ENCODE measurements at regions not wholly inside any gene's neighbourhood (a gene's known extent, or its start where the extent isn't known, plus 50 kb on each side); places are given as distances from the start of the nearest gene placed in this dataset.
"Not testable (repeated sequence)": the region's sequence is repeated elsewhere in the genome, so short reads cannot be mapped to it uniquely, and the experiment has no call there.

DNA sequence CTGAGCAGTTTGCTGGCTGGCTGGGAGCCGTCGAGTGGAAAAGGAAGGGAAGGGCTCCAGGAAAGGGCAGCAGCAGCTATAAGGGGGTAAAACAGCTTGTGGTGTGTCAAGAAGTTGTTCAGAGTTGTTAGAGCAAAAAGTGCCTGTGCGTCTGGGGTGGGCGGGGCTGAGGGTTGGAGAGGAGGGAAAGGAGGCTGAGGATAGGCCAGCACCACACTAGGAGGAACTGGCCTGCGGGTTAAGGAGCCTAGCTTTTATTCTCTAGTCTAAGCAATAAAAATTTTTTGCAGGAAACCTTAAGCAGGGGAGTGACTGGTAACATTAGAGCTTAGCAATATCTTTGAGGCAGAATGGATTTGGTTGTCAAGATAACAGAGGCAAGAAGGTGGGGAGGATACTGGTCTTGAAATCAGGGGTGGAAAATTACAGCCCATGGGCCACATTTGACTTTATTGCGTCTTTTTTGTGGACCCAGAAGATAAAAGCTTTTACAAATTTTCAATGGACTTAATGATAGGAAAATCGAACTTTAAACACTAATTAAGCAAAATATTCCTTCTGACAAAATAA is 134.5 kb upstream of the AADACL2 start:
- DNase-seq = peak; percentile 36
- H3K36me3 ChIP-seq (ENCODE audit: control insufficient read depth, insufficient read depth, low read length) = no peaks in the 10 kb centered on the region
- WGBS (ENCODE audit: insufficient coverage) = 70% methylated on average over 4 of the region's 7 CpGs
- H3K27ac ChIP-seq (ENCODE audit: low read length) = peak overlapping the region; percentile 35
- H3K9me3 ChIP-seq (replicated peaks; ENCODE audit: control insufficient read depth, low read depth, low read length) = no peaks in the 10 kb centered on the region
- H3K4me1 ChIP-seq (ENCODE audit: control insufficient read depth, insufficient read depth, low read length) = no peaks in the 10 kb centered on the region
- no peak overlapping the region for H3K4me3 ChIP-seq (ENCODE audit: low read length)
- no peaks in the 10 kb centered on the region for H3K27me3 ChIP-seq (ENCODE audit: control insufficient read depth, insufficient read depth, low read length)

DNA sequence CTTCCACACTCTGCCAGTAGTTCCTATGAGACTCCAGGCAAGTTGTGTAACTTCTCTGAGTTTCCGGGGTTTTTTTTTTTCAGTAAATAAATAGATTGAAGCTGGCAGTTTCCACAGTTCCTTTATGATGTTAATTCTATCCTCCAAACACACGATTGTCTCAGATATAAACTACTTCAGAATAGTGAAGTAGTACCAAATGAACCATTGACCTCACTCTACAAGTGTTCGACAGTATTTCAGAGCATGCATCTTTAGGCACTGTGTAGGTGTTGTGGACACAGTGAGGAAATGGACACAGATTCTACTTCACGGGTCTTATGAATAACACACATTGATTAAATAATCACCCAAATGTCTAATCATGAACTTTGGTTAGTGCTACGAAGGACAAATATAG is 136.1 kb upstream of the IGSF10 start:
- no CpG with 5 or more reads among the region's 5 CpGs for WGBS (ENCODE audit: insufficient coverage)
- H3K36me3 ChIP-seq (ENCODE audit: control insufficient read depth, insufficient read depth, low read length) = no peaks in the 10 kb centered on the region
- H3K27ac ChIP-seq (ENCODE audit: low read length) = no peak overlapping the region
- H3K4me3 ChIP-seq (ENCODE audit: low read length) = no peak overlapping the region
- no peaks in the 10 kb centered on the region for H3K9me3 ChIP-seq (replicated peaks; ENCODE audit: control insufficient read depth, low read depth, low read length)
- no peaks in the 10 kb centered on the region for H3K4me1 ChIP-seq (ENCODE audit: control insufficient read depth, insufficient read depth, low read length)
- DNase-seq = no peak
- H3K27me3 ChIP-seq (ENCODE audit: control insufficient read depth, insufficient read depth, low read length) = no peaks in the 10 kb centered on the region

DNA sequence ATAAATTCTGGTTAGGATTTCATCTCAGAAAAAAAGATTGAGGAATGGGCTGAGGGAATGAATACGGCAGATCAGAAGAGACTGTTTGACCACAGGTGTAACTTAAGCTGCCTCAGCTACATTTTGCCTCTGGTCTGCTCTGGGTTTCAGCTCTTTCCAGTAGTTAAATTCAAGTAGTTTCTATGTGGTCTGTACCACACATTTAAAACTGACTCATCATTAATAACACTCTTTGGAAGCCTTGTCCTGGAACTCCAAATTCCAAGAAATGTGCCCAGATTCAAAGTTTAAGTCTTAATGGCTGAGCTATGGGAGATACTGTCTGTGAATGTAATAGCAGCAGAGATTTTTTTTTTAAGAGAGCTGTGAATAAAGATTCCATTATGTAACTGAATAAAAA is 133.1 kb upstream of the IGSF10 start:
- no peak overlapping the region for H3K27ac ChIP-seq (ENCODE audit: low read length)
- peak; percentile 85 for DNase-seq
- no peaks in the 10 kb centered on the region for H3K9me3 ChIP-seq (replicated peaks; ENCODE audit: control insufficient read depth, low read depth, low read length)
- WGBS (ENCODE audit: insufficient coverage) = 29% methylated on average over 1 of the region's 1 CpG
- no peaks in the 10 kb centered on the region for H3K27me3 ChIP-seq (ENCODE audit: control insufficient read depth, insufficient read depth, low read length)
- H3K4me3 ChIP-seq (ENCODE audit: low read length) = no peak overlapping the region
- H3K4me1 ChIP-seq (ENCODE audit: control insufficient read depth, insufficient read depth, low read length) = no peaks in the 10 kb centered on the region
- H3K36me3 ChIP-seq (ENCODE audit: control insufficient read depth, insufficient read depth, low read length) = no peaks in the 10 kb centered on the region

DNA sequence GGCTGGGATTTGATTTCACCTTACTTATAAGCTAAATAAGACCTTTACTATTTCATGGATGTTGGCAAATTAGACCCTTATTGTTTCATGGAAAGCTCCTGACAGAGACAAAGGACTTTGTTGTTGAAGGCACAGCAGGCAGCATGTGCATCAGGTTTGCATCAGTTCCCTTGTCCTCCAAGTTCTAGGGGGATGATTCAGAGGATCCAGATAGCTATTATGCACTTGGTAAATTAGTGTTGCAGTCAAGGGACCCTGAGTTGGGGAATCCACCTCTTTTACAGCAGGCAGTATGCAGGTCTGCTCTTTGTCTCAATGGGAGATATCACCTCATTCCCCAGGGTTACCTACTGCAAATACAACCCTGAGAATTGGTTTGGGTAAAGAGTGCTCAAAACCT is 131.4 kb upstream of the IGSF10 start:
- no peaks in the 10 kb centered on the region for H3K27me3 ChIP-seq (ENCODE audit: control insufficient read depth, insufficient read depth, low read length)
- H3K27ac ChIP-seq (ENCODE audit: low read length) = no peak overlapping the region
- H3K4me3 ChIP-seq (ENCODE audit: low read length) = no peak overlapping the region
- H3K9me3 ChIP-seq (replicated peaks; ENCODE audit: control insufficient read depth, low read depth, low read length) = no peaks in the 10 kb centered on the region
- H3K36me3 ChIP-seq (ENCODE audit: control insufficient read depth, insufficient read depth, low read length) = no peaks in the 10 kb centered on the region
- no peak for DNase-seq
- H3K4me1 ChIP-seq (ENCODE audit: control insufficient read depth, insufficient read depth, low read length) = no peaks in the 10 kb centered on the region

- H3K4me1 ChIP-seq (ENCODE audit: control insufficient read depth, insufficient read depth, low read length) = no peaks in the 10 kb centered on the region
- no peaks in the 10 kb centered on the region for H3K36me3 ChIP-seq (ENCODE audit: control insufficient read depth, insufficient read depth, low read length)
- no peaks in the 10 kb centered on the region for H3K9me3 ChIP-seq (replicated peaks; ENCODE audit: control insufficient read depth, low read depth, low read length)
- H3K27ac ChIP-seq (ENCODE audit: low read length) = no peak overlapping the region
- DNase-seq = no peak
- H3K27me3 ChIP-seq (ENCODE audit: control insufficient read depth, insufficient read depth, low read length) = no peaks in the 10 kb centered on the region
- H3K4me3 ChIP-seq (ENCODE audit: low read length) = no peak overlapping the region
- WGBS (ENCODE audit: insufficient coverage) = no CpG with 5 or more reads among the region's 1 CpG
Measured at GRCh38 chr3:151591441-151591840, 130.6 kb upstream of the IGSF10 start.

GRCh38 chr3:151589311-151589710 is 128.4 kb upstream of the IGSF10 start:
- WGBS (ENCODE audit: insufficient coverage) = 60% methylated on average over 1 of the region's 3 CpGs
- Histone ChIP-seq H3K4me1 (ENCODE audit: control insufficient read depth, insufficient read depth, low read length) (no peaks in the 10 kb centered on the region), H3K27ac (ENCODE audit: low read length) (no peak overlapping the region), H3K36me3 (ENCODE audit: control insufficient read depth, insufficient read depth, low read length) (no peaks in the 10 kb centered on the region), H3K4me3 (ENCODE audit: low read length) (no peak overlapping the region), H3K27me3 (ENCODE audit: control insufficient read depth, insufficient read depth, low read length) (no peaks in the 10 kb centered on the region), H3K9me3 (replicated peaks; ENCODE audit: control insufficient read depth, low read depth, low read length) (no peaks in the 10 kb centered on the region)
- DNase-seq = peak; percentile 64

GRCh38 chr3:151587659-151588058 is 126.8 kb upstream of the IGSF10 start:
- H3K4me3 ChIP-seq (ENCODE audit: low read length); H3K4me1 ChIP-seq (ENCODE audit: control insufficient read depth, insufficient read depth, low read length); H3K9me3 ChIP-seq (replicated peaks; ENCODE audit: control insufficient read depth, low read depth, low read length); H3K27ac ChIP-seq (ENCODE audit: low read length); H3K36me3 ChIP-seq (ENCODE audit: control insufficient read depth, insufficient read depth, low read length); DNase-seq; H3K27me3 ChIP-seq (ENCODE audit: control insufficient read depth, insufficient read depth, low read length): not testable (repeated sequence)
- WGBS (ENCODE audit: insufficient coverage) = no CpG with 5 or more reads among the region's 1 CpG

DNA sequence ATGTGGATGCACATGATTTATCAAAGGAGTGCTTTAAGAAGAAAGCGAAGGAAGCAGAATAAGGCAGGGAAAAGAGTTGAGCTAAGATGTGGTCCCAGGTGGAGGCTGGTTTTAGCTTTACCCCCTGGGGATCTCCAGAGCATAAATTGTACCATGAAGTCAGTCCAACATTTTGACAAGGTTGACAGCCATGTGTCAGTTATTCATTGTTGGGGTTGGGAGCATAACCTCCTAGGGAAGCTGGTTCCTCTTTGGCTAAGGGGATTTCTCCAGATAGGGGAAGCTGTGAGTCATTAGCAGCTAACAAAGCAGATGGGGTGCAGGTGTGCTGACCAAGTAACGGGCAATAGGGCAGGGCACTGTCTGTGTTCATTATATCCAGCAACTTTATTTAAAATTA is 123.7 kb upstream of the IGSF10 start:
- 63% methylated on average over 1 of the region's 2 CpGs for WGBS (ENCODE audit: insufficient coverage)
- H3K4me3 ChIP-seq (ENCODE audit: low read length) = no peak overlapping the region
- H3K9me3 ChIP-seq (replicated peaks; ENCODE audit: control insufficient read depth, low read depth, low read length) = no peaks in the 10 kb centered on the region
- no peaks in the 10 kb centered on the region for H3K36me3 ChIP-seq (ENCODE audit: control insufficient read depth, insufficient read depth, low read length)
- no peaks in the 10 kb centered on the region for H3K4me1 ChIP-seq (ENCODE audit: control insufficient read depth, insufficient read depth, low read length)
- no peaks in the 10 kb centered on the region for H3K27me3 ChIP-seq (ENCODE audit: control insufficient read depth, insufficient read depth, low read length)
- H3K27ac ChIP-seq (ENCODE audit: low read length) = no peak overlapping the region
- no peak for DNase-seq

- H3K27me3 ChIP-seq (ENCODE audit: control insufficient read depth, insufficient read depth, low read length) = no peaks in the 10 kb centered on the region
- no peak overlapping the region for H3K4me3 ChIP-seq (ENCODE audit: low read length)
- H3K36me3 ChIP-seq (ENCODE audit: control insufficient read depth, insufficient read depth, low read length) = no peaks in the 10 kb centered on the region
- no peak for DNase-seq
- H3K9me3 ChIP-seq (replicated peaks; ENCODE audit: control insufficient read depth, low read depth, low read length) = no peaks in the 10 kb centered on the region
- no peak overlapping the region for H3K27ac ChIP-seq (ENCODE audit: low read length)
- no CpG with 5 or more reads among the region's 2 CpGs for WGBS (ENCODE audit: insufficient coverage)
- H3K4me1 ChIP-seq (ENCODE audit: control insufficient read depth, insufficient read depth, low read length) = no peaks in the 10 kb centered on the region
Measured at GRCh38 chr3:151581035-151581434, 120.2 kb upstream of the IGSF10 start.

DNA sequence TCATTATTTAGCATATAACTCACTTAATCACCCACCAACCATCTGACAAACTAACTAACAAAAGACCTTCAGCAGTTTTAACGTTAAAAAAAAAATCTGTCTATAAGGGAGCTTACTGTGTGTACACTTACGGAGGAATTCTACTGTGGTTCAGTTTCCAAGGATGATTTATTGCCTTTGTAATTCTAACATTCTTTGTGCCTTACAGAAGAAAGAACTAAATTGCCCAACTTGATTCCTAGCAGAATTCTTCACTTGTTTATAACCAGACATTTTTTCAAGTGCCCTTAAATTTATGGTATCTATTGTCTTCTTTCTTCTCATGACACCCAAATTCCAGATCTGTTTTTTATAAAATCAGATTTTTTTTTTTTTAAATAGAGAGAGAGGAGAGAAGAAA is 119.7 kb upstream of the IGSF10 start:
- no peak overlapping the region for H3K4me3 ChIP-seq (ENCODE audit: low read length)
- no peaks in the 10 kb centered on the region for H3K27me3 ChIP-seq (ENCODE audit: control insufficient read depth, insufficient read depth, low read length)
- H3K9me3 ChIP-seq (replicated peaks; ENCODE audit: control insufficient read depth, low read depth, low read length) = no peaks in the 10 kb centered on the region
- no peaks in the 10 kb centered on the region for H3K4me1 ChIP-seq (ENCODE audit: control insufficient read depth, insufficient read depth, low read length)
- no peaks in the 10 kb centered on the region for H3K36me3 ChIP-seq (ENCODE audit: control insufficient read depth, insufficient read depth, low read length)
- WGBS (ENCODE audit: insufficient coverage) = no CpG with 5 or more reads among the region's 2 CpGs
- peak; percentile 53 for DNase-seq
- no peak overlapping the region for H3K27ac ChIP-seq (ENCODE audit: low read length)

DNA sequence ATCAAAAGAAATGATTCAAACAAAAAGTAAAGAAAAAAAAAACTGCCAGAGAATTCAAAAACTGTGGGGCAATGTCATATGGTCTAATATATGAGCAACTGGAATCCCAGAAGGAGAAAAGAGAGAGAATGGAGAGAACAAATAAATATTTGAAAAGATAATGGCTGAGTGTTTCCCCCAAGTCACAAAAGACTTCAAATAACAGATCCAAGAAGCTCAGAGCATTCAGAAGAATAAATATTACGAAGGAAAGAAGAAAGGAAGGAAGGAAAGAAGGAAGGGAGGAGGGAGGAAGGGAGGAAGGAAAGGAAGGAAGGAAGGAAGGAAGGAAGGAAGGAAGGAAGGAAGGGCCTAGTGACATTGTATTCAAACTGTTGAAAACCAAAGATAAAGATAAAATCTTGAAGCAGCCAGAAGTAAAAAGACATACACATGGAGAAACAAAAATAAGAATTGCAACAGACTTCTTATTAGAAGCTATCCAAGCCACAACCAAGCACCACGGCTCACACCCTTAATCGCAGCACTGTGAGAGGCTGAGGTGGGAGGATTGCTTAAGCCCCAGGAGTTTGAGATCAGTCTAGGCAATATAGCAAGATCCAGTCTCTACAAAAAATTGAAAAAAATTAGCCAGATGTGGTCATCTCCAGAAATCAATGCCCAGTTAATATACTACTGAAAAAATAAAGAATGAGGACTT is 118.9 kb upstream of the IGSF10 start:
- H3K27ac ChIP-seq (ENCODE audit: low read length) = no peak overlapping the region
- peaks cover 2% of the 10 kb centered on the region for H3K9me3 ChIP-seq (replicated peaks; ENCODE audit: control insufficient read depth, low read depth, low read length)
- no CpG with 5 or more reads among the region's 3 CpGs for WGBS (ENCODE audit: insufficient coverage)
- no peaks in the 10 kb centered on the region for H3K4me1 ChIP-seq (ENCODE audit: control insufficient read depth, insufficient read depth, low read length)
- H3K4me3 ChIP-seq (ENCODE audit: low read length) = no peak overlapping the region
- no peak for DNase-seq
- H3K36me3 ChIP-seq (ENCODE audit: control insufficient read depth, insufficient read depth, low read length) = no peaks in the 10 kb centered on the region
- no peaks in the 10 kb centered on the region for H3K27me3 ChIP-seq (ENCODE audit: control insufficient read depth, insufficient read depth, low read length)
